Inflammatory macrophage (primary cell): ENCODE measurements at regions not wholly inside any gene's neighbourhood (a gene's known extent, or its start where the extent isn't known, plus 50 kb on each side); places are given as distances from the start of the nearest gene placed in this dataset.
"Not testable (repeated sequence)": the region's sequence is repeated elsewhere in the genome, so short reads cannot be mapped to it uniquely, and the experiment has no call there.

Experiments used
- DNase-seq, 2 donors: peaks; one replicate each; pipeline ENCODE4 v3.0.0-alpha.2; 2020 to 2022

DNA sequence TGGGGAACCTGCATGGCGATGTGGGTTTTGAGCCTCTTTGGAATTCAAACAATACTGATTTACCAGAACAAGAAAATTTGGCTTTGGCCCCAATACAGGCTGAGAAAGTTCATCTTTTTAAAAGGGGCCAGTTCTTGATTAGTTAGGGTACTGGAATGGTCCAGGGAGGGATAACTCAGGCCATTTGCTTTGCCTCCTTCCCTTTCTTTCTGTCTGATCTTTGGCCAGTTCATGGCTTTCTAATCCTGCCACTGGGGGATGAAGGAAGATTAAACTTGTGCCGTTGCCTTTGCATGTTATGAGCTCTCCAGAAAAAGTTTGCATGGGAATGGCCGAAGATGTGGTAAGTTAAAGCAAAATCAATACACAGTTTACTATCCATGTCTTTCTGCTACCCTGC, 78.4 kb downstream of the ADAMTS15 start:
- no peak for DNase-seq

DNA sequence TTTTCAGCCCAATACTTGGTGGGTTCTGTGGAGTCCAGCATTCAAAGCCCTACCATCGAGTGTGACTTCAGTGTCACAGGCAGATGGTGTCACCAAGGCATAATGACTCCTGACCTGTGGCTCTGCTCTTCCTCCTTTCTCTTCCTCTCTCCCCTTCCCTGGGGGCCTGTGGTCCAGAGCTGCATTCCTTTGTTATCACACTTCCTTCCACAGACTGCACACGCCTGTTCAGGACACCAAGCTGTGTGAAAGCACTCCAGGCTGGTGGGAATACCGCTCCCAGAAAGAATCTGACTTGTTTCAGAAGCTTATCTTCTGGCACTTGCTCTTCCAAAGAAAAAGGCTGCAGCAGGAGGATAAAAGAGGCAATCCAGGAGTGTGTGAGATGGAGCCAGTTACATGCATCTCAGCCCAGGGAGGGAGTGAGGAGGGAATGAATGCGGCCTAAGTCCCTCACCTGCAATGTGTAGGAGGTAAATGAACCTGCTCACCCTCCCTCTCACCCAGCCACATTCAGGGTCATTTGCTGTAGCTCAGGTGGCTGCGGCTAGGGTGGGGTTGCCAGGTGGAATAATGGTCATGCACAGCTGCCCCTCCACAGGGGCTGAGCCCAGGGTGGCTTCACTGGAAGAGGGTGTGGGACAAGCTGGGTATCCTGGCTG, 79.3 kb downstream of the ADAMTS15 start:
- peak in 1 of 2 donors; percentile 43 for DNase-seq

DNA sequence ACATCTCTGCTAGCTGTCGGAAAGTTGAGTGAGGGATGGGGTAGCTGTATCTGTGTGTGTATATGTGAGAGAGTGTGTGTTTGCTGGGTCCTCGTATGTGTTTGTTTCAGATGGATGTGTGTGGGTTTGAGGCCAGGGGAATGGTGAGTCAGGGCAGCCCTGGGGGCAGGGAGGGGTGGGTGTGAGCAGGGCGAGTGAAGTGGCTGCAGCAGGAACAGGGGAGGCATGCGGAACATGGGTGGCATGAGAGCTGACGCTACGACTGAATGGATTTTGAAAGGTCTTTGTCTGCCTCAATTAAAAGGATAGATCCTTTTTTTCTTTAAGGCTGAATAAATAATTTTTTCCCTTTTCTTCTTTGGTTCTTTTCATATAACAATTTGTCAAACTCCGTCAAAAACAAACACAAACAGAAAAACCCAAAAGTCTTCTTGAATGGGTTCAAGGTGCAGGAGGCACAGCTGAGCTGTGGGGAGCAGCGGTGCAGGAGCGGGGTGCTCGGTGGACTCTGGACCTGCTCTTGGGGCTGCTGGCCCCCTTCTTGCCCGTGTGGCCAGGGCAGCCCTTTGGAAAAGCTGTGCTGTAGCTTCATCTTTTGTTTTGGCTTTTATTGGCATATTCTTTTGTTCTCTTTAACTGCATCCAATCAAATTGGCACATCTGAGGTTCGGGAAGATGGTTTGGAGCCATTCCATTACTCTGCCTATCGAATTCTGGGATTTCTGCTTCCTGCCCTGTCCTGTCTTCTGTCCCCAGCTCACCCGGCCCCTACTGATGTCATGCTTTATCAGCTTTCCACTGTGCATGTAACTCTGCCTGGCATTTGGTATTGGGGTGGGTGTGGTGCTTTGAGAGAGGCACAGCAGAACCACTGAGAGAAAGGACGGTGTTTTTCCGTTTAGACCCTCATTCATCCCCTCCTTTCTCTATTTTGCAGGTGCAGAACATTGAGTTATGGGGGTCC, 80.1 kb downstream of the ADAMTS15 start:
- DNase-seq: no peak

DNA sequence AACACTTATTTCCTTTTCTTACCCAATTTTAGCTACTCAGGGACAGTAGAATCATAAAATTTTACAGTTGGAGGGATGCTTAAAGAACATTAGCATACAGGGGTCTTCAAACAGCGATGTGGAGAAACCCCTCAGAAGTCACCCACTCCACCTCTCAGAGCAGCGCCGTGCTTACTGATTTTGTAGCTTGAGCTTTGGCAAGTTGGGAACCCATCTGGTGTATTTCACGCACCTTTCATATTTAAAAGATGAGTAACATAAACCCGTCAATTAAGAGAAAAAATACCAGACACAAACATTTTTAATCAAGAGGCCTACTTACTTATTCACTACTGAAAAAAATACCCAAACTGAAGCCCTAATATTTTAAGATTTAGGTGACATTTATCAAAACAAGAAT, 80.9 kb downstream of the ADAMTS15 start:
- DNase-seq: no peak

DNA sequence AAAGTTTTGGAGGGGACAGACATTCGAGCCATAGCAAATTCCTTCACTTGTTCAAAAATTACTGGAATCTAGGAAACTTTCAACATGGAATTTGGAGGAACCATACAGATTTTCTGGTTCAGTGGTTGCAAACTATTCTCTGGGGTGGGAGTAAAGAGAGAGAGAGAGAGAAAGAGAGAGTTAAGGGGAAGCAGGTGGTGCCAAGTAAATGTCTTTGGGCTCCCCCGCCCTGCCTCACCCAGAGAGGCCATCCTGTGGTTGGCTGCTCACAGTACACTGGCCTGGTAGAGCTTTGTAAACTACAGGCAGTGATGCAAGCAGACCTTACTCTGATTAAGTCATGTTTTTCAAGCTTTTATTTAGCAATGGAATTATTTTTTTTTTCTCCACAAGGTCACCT, 82.6 kb downstream of the ADAMTS15 start:
- no peak for DNase-seq

DNA sequence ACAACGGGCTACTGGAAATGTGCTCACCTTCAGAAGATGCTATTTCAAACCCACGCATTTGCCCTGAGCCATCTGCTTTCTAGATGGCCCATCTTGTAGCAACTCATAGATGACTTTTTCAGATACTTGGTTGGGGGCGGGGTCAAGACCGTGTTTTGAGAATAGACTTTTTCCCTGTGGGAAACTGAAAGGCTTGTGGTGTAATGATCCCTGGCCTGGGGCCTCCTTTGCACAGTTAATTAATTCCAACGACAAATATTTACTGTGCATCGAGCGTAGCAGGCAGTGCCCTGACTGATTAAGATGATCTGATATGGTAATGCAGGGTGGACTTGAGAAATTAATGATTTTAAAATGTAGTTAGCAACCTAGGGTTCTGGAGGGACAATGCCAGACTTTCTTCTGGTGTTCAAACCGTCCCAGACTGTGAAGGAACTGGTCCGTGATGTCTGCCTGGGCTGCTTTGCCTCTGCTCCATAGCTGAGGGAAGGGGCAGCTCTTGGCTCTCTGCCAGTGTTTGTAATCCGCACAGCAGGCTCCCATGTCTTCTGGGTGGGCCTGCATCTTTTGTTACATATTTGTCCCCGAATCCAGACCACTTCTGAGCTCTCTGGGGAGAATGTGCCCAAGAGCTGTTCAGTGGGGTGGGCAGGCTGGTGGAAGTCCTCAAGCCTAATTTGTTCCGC, 84.8 kb downstream of the ADAMTS15 start:
- DNase-seq: no peak

DNA sequence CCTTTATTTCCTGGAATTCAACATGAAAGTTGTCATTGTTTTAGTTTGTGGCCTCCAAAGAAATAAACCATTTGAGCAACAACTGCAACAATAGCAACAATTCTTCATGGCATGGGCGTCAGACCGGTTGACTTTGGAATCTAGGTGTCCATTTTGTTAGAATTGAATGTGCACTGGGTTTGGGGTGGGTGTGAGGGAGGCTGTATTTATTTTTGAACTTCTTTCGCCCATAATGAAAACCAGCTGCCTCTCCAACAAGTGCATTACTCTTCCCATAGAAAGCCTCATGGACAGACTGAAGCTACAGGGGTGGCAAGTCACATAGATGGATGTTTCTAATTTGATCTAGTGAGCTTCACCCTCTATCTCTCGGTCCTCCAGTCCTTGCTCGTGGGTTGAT, 85.4 kb downstream of the ADAMTS15 start:
- no peak for DNase-seq

DNA sequence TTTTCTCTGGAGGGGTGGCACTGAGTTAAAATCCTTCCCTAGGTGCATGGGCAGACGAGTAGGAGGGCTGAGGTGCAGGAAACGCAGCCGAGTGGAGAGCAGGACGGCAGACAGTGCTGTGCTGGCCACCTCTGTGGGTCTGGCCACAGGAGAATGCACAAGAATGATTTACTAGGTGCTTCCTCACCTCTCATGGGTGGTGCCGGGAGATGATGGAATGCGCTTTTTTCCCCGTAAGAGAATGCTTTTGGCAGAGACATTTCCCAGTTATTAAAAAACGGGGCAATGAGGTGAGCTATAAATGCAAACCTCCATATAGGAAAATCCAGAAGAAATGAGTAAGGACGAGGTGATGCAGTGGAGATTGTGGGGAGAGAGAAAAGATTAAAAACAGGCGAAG, 86.1 kb downstream of the ADAMTS15 start:
- DNase-seq: no peak

DNA sequence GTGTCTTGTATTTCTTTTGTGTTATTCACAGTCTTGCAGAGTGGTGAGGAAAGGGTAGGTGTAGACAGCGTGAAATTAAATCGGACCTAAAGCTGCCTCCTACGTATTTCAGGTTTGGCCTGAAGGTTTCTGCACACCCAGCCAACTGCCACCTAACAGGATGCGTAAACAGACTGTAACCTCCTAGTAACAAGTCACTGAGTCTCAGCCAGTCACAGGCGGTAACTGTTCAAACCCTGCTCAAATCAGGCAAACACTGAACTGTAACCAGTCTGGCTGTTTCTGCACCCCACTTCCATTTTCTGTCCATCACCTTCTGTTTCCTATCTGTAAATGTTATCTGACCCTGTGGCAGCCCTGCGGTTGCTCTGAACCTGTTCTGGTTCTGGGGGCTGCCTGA, 87.1 kb downstream of the ADAMTS15 start:
- no peak for DNase-seq

DNA sequence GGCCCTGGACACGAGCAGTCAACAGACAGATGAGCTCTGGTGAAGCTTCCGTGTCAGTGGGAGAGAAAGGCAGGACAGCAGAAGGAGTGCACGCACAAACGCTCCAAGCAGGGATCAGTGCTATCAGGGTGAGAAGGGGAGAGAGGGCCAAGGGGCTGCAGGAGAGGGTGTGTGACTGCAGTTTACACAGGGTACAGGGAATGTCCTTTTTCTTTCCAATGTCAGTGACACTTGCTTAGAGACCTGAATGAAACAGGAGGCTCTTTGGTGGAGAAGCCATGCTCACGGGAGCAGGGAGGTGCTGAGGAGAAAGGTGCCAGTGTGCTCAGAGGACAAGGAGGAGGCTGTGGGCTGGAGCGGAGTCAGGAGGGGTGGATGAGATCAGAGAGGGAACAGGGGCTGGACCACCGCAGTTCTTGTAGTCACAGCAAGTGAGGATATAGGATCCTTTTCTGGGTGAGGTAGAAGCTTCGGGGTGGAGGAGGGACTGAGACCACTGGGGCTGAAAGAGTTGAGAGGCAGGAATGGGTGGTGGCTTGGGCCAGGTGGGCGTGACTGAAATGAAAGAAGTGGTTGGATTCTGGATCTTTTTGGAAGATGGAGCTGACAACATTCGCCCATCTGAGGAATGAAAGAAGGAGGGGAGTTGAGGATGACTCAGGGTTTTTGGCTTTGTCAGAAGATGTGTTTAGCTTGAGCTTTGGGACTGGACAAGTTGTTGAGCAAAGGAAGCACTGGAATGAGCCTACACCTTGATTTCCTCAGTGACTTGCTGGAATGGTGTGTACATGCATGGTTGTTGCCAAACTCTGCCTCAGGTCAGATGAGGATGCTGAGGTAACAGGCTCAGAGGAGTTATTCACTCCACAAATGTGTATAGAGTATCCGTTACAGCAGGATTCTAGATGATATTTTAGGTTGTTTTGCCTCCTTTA, 87.9 kb downstream of the ADAMTS15 start:
- DNase-seq: no peak

DNA sequence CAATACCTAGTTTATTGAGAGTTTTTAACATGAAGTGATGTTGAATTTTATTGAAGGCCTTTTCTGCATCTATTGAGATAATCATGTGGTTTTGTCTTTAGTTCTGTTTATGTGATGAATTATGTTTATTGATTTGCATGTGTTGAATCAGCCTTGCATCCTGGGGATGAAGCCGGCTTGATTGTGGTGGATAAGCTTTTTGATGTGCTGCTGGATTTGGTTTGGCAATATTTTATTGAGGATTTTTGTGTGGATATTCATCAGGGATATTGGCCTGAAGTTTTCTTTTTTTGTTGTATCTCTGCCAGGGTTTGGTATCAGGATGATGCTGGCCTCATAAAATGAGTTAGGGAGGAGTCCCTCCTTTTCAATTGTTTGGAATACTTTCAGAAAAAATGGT, 91.2 kb downstream of the ADAMTS15 start:
- DNase-seq: not testable (repeated sequence)

DNA sequence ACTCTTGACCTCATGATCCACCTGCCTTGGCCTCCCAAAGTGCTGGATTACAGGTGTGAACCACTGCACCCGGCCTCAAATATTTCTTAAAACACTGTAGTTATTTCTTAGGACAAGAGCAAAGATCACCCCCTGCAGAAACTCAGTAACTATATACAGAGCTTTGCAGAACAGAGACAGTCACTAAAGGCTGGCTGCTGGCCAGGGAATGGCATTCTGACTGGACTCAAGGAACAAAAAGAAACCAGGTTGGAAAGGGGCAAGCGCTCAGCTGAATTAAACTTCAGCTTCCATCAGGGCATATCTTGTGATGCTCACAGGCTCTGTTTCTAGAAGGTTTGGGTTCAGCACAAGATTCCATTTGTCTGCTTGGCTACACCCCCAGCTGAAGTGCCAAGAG, 95.8 kb downstream of the ADAMTS15 start:
- DNase-seq: no peak

DNA sequence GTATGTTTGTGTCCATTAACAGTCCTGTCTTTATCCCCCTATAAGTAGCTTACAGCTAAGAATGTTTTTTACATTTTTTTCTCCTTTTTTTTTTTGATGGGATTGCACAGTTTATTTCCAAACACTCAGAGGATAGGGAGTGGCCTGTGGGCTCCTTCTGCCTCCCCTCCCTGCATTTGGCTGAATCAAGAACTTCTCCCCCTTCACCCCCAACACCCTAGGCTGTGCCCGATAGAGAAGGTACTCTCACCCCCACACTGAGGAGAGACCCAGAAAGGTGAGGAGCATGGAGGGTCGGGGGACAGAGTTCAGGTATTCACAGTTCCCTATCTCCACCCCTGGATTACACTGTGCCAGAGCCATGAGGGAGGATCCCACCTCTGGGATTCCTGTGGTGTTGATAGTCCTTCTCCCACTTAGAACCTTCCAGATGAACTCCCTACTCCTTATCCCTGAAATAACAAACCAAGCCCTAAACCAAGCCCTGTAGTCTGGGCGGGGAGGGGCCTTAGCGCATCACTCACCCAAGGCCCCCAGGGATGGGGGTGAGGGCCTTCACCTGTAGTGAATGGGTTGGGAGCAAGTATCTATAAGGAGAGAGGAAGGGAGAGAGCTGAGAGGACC, 97.1 kb downstream of the ADAMTS15 start:
- DNase-seq: no peak

DNA sequence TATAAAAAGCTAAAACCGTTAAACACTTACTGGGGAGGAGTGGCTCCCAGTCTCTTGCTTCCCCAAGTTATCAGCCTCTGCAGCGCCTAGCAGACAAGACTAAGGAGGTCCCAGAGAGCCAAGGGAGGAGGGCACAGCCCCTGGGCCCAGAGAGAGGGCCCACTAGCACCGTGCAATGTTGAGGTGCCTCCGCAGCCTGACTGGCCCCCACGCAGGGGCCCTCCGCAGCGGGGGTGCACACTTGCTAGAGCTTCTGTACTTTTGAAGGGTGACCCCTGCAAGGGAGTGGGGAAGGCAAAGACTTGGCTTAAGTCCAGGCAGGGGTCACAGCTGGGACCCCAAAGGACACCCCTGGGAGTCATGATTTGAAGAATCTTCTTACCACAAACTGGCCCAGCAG, 98.0 kb downstream of the ADAMTS15 start:
- DNase-seq: no peak

DNA sequence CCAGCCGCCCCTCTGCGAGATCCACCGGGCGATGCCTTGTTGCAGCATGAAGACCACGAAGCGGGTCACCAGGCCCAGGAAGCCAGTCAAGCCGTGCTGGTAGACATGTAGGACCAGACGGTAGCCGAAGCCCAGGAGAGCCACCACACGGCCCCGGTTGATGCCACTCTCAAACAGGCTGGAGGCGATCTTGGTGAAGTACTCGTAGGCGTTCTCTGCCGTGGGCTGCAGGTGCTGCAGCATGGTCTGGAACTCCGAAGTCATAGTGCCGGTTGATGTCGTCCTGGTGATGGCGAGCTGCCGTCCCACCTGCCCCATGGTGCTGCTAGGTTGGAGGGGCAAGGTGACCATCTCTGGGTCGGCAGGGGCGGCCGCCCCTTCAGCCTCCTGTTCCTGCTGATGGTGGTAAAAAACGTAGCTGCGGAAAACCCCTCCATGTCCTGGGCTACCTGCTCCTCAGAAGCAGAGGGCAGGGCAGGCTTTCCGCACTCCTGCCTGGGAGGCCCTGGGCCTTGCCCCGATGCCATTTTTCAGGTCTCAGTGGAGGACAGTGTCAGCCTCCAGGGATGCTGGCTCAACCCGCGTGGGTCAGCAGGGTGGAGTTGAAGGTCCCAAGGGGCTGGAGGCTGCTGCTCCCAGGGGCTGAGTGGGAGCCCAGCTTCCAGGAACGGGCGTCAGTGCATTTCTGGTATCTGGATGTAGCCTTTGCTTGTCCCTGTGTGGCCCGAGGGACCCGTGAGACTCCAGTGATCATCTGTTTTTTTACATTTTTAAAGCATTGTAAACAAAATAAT, 98.7 kb downstream of the ADAMTS15 start:
- no peak for DNase-seq

DNA sequence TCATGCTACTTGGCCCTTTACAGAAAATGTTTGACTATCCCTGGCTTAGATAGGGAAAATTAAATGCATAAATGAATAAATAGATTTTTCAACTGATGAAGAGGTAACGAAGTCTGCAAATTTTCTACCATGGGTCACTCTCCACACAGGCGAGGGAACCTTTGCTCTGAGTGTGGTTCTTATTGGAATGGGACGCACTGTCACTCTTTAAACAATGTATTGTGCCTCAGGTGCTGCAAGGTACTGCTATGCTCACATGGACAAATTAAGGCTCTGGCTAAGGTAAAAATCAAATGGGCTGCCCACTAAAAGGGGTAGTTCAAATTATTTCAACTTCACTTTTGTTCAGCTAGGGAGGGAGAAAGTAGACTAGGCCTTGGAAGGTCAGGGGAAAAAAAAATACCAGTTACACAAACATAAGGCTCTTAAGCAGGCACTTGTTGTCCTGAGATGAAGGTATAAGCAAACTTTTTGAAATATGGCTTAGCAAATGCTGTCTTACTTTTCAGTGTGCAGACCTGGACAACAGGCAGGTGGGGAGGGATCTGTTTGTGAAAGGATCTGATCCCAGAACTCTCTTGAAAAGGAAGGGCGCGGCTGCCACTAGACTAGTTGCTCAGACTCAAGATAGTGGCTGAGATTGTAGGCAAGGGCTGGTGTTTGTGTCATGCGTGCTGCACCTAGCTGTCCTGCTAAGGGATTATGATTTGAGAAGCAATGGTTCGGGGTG, 99.5 kb downstream of the ADAMTS15 start:
- no peak for DNase-seq

DNA sequence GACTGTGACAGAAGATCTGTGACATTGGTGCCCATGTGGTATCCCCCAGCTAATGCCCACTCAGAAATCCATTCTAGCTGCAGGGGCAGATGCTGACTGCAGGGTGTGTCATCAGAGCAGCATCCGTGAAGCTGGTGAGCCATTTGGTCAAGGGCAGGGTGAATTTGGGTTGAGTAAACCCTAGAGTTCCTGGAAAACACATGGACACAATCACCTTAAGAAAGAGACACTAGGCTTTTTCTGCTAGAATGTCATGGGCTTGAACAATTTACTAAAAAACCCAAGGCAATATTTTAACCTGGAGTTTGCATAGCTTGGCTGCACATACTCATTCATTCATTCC, 100.0 kb downstream of the ADAMTS15 start:
- no peak for DNase-seq

DNA sequence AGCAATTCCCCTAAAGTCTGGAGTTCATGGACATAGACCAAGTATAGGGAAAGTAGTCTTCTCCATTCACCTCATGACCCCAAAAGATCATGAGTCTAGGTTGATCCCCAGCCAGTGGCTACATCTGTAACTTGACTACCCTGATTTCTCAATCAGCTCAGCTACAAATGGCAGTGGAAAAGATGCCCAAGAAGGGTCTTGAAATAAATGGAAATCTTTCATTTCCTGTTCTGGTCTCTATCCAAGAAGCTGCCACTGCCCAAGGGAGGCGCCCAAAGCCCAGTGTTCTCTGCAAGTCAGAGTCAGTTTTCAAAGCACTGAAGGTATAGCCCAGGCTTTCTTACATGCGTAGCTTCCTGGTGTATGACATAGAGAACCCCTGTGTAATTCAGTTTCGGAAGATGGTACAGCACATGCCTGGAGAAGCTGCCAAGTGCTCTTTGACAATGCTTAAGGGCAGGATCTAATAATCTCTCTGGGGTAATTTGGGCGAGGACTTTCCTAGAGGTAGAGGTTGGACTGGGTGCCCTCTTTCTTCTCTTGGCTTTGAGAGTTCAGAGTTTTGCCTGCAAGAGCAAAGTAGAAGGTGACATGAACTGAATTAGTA, 101.1 kb downstream of the ADAMTS15 start:
- DNase-seq: no peak

DNA sequence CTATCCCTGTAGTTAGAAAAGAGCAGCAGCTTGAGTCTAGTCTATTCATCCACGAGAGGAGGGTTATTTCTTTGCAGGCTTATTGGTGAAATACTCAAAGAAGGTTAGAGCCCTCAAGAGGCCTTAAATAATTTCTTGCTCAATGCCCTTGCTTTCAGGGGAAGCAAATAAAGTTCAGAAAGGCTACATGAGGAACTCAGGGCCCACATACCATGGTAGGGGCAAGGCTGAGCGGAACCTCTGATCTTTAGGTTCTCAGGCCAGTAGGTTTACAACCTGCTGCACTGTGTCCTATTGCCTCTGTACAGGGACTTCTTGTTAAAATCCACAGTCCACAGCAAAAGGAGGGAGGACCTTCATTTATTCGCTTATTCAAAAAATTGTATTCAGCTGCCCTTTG, 101.7 kb downstream of the ADAMTS15 start:
- DNase-seq: peak; percentile 28 to 30

DNA sequence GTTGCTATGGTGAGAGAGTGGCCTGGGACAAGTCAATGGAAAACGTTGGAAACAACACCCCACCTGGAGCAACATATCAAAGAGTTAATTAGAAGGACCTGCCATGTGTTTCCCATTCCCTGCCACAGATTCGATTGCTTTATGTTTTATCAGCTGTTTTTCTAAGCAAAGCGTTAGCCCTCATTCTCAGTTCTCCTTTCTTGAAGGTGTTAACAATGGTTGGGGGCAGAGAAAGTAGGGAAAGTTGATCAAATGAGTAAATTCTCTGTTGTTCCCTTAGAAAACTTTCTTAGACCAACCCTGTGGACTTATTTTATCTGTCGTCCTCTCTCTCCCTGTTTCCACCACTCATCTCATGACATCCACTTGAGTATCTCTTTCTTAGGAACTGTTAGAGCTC, 102.5 kb downstream of the ADAMTS15 start:
- DNase-seq: no peak
